ENCODE measurements at regions not wholly inside any gene's neighbourhood (a gene's known extent, or its start where the extent isn't known, plus 50 kb on each side); places are given as distances from the start of the nearest gene placed in this dataset.
"Not testable (repeated sequence)": the region's sequence is repeated elsewhere in the genome, so short reads cannot be mapped to it uniquely, and the experiment has no call there.

DNA sequence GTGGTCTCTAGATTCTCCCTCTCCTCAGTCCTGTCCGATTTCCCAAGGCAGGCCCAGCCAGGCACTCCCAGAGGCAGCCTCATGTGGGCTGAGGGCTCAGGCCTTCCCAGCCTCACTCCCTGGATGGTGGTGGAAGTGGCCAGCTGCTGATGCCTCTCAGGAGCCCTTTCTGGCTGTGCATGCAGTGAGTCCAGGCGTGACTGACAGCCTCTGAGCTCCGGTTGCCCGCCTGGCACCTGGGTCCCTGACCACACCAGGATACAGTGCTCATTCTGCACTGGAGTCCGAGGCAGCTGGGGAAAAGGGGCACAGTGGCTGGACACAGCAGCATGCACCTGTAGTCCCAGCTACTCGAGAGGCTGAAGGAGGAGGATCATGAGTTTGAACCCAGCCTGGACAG is 132.6 kb downstream of the CUL2 start:
- H3K4me2 ChIP-seq (ENCODE audit: low read length) = no peak overlapping the region
- no peak overlapping the region for H3K9ac ChIP-seq (ENCODE audit: low read depth, low read length)
- no peaks in the 10 kb centered on the region for H3K4me1 ChIP-seq (ENCODE audit: control insufficient read depth, insufficient read depth, low read length)
- no peaks in the 10 kb centered on the region for H3K9me3 ChIP-seq (replicated peaks; ENCODE audit: low read length)
- no peak overlapping the region for H3K4me3 ChIP-seq (ENCODE audit: low read length)
- peaks cover 17% of the 10 kb centered on the region for H3K27me3 ChIP-seq (ENCODE audit: control insufficient read depth, insufficient read depth, low read length)
- H3K36me3 ChIP-seq (ENCODE audit: insufficient read depth, low read length) = no peaks in the 10 kb centered on the region

DNA sequence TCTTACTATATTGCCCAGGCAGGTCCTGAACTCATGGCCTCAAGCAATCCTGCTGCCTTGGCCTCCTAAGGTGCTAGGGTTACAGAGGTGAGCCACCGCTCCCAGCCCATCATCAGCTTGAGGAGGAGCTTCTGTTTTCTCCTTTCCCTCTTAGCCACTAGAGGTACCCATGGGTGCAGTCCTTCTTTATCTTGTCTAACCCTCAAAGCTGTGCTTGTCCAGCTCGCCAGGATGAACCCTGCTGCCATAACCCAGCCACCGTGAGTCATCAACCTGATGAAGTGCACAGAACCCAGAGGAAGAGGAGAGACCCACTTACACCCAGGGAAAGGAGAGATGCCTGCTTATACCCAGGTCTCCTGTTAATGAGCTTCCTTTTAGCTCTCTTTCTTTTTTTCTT is 133.4 kb downstream of the CUL2 start:
- no peak overlapping the region for H3K4me2 ChIP-seq (ENCODE audit: low read length)
- H3K4me1 ChIP-seq (ENCODE audit: control insufficient read depth, insufficient read depth, low read length) = no peaks in the 10 kb centered on the region
- H3K4me3 ChIP-seq (ENCODE audit: low read length) = no peak overlapping the region
- H3K36me3 ChIP-seq (ENCODE audit: insufficient read depth, low read length) = no peaks in the 10 kb centered on the region
- H3K9ac ChIP-seq (ENCODE audit: low read depth, low read length) = no peak overlapping the region
- no peaks in the 10 kb centered on the region for H3K9me3 ChIP-seq (replicated peaks; ENCODE audit: low read length)
- H3K27me3 ChIP-seq (ENCODE audit: control insufficient read depth, insufficient read depth, low read length) = peaks cover 17% of the 10 kb centered on the region

- peaks cover 17% of the 10 kb centered on the region for H3K27me3 ChIP-seq (ENCODE audit: control insufficient read depth, insufficient read depth, low read length)
- no peak overlapping the region for H3K9ac ChIP-seq (ENCODE audit: low read depth, low read length)
- no peaks in the 10 kb centered on the region for H3K4me1 ChIP-seq (ENCODE audit: control insufficient read depth, insufficient read depth, low read length)
- H3K4me3 ChIP-seq (ENCODE audit: low read length) = no peak overlapping the region
- no peak overlapping the region for H3K4me2 ChIP-seq (ENCODE audit: low read length)
- H3K36me3 ChIP-seq (ENCODE audit: insufficient read depth, low read length) = no peaks in the 10 kb centered on the region
- H3K9me3 ChIP-seq (replicated peaks; ENCODE audit: low read length) = no peaks in the 10 kb centered on the region
Measured at GRCh38 chr10:34955391-34955790, 134.8 kb downstream of the CUL2 start.

DNA sequence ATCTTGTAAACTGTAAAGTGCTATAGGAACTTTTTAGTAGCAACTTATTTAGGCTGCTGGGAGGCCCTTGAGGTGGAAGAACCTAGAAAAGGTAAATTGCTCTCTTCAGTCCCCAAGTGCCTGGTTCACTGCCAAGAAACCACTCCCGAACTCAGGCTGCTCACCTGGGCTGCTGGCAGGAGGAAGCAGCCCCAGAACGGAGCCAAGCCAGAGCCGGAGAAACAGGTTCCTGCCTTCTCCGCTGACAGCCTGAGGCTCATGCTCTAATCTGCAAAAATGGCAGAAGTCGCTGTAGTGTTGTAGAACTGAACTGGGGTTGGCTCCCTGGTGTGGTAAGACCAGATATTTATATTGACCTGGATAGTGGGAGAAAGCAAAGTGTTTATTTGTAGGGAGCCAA is 136.0 kb downstream of the CUL2 start:
- no peak overlapping the region for H3K9ac ChIP-seq (ENCODE audit: low read depth, low read length)
- H3K4me1 ChIP-seq (ENCODE audit: control insufficient read depth, insufficient read depth, low read length) = no peaks in the 10 kb centered on the region
- no peaks in the 10 kb centered on the region for H3K36me3 ChIP-seq (ENCODE audit: insufficient read depth, low read length)
- H3K4me2 ChIP-seq (ENCODE audit: low read length) = no peak overlapping the region
- H3K27me3 ChIP-seq (ENCODE audit: control insufficient read depth, insufficient read depth, low read length) = peaks cover 18% of the 10 kb centered on the region
- no peak overlapping the region for H3K4me3 ChIP-seq (ENCODE audit: low read length)
- no peaks in the 10 kb centered on the region for H3K9me3 ChIP-seq (replicated peaks; ENCODE audit: low read length)

DNA sequence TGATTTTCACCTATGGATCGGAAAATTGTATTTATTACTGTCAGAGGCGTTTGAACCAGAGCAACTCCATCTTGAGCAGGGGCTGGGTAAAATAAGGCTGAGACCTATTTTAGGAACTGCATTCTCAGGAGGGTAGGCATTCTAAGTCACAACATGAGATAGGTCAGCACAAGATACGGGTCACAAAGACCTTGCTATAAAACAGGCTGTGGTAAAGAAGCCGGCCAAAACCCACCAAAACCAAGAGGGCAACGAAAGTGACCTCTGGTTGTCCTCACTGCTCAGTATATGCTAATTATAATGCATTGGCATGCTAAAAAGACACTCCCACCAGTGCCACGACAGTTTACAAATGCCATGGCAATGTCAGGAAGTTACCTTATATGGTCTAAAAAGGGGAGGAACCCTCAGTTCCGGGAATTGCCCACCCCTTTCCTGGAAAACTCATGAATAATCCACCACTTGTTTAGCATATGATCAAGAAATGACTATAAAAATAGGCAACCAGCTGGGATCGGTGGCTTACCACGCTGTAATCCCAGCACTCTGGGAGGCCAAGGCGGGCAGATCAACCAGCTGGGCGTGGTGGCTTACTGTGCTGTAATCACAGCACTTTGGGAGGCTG is 136.3 kb upstream of the PARD3 start:
- H3K4me1 ChIP-seq (ENCODE audit: control insufficient read depth, insufficient read depth, low read length); H3K36me3 ChIP-seq (ENCODE audit: insufficient read depth, low read length); H3K9ac ChIP-seq (ENCODE audit: low read depth, low read length); H3K9me3 ChIP-seq (replicated peaks; ENCODE audit: low read length); H3K4me2 ChIP-seq (ENCODE audit: low read length); H3K4me3 ChIP-seq (ENCODE audit: low read length): not testable (repeated sequence)
- peaks cover 25% of the 10 kb centered on the region for H3K27me3 ChIP-seq (ENCODE audit: control insufficient read depth, insufficient read depth, low read length)

- not testable (repeated sequence) for H3K9me3 ChIP-seq (replicated peaks; ENCODE audit: low read length); H3K36me3 ChIP-seq (ENCODE audit: insufficient read depth, low read length)
Measured at GRCh38 chr10:34945951-34946522, 130.9 kb upstream of the PARD3 start.

GRCh38 chr10:34941471-34942357 is 126.6 kb upstream of the PARD3 start:
- Histone ChIP-seq H3K27me3 (ENCODE audit: control insufficient read depth, insufficient read depth, low read length) (peaks cover 23% of the 10 kb centered on the region), H3K9ac (ENCODE audit: low read depth, low read length) (no peak overlapping the region), H3K36me3 (ENCODE audit: insufficient read depth, low read length) (no peaks in the 10 kb centered on the region), H3K4me1 (ENCODE audit: control insufficient read depth, insufficient read depth, low read length) (no peaks in the 10 kb centered on the region), H3K9me3 (replicated peaks; ENCODE audit: low read length) (no peaks in the 10 kb centered on the region), H3K4me3 (ENCODE audit: low read length) (no peak overlapping the region), H3K4me2 (ENCODE audit: low read length) (no peak overlapping the region)

More at GRCh38 chr10:34945951-34946522, 130.9 kb upstream of the PARD3 start:
- H3K27me3 ChIP-seq (ENCODE audit: control insufficient read depth, insufficient read depth, low read length) = peaks cover 29% of the 10 kb centered on the region
- not testable (repeated sequence) for H3K9ac ChIP-seq (ENCODE audit: low read depth, low read length); H3K4me2 ChIP-seq (ENCODE audit: low read length); H3K4me1 ChIP-seq (ENCODE audit: control insufficient read depth, insufficient read depth, low read length); H3K4me3 ChIP-seq (ENCODE audit: low read length)

GRCh38 chr10:34940436-34940835 is 125.3 kb upstream of the PARD3 start:
- no peak overlapping the region for H3K4me2 ChIP-seq (ENCODE audit: low read length)
- H3K36me3 ChIP-seq (ENCODE audit: insufficient read depth, low read length) = no peaks in the 10 kb centered on the region
- no peaks in the 10 kb centered on the region for H3K4me1 ChIP-seq (ENCODE audit: control insufficient read depth, insufficient read depth, low read length)
- H3K4me3 ChIP-seq (ENCODE audit: low read length) = no peak overlapping the region
- no peaks in the 10 kb centered on the region for H3K9me3 ChIP-seq (replicated peaks; ENCODE audit: low read length)
- H3K27me3 ChIP-seq (ENCODE audit: control insufficient read depth, insufficient read depth, low read length) = peaks cover 19% of the 10 kb centered on the region
- H3K9ac ChIP-seq (ENCODE audit: low read depth, low read length) = no peak overlapping the region

DNA sequence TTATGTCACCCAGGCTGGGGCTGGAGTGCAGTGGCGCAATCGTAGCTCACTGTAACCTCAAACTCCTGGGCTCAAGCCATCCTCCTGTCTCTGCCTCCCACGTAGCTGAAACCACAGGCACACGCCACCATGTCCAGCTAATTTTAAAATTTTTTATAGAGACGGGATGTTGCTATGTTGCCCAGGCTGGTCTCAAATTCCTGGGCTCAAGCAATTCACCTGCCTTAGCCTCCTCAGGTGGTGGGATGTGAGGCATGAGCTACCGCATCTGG is 123.2 kb upstream of the PARD3 start:
- H3K9me3 ChIP-seq (replicated peaks; ENCODE audit: low read length) = no peaks in the 10 kb centered on the region
- no peaks in the 10 kb centered on the region for H3K4me1 ChIP-seq (ENCODE audit: control insufficient read depth, insufficient read depth, low read length)
- H3K27me3 ChIP-seq (ENCODE audit: control insufficient read depth, insufficient read depth, low read length) = peaks cover 9% of the 10 kb centered on the region
- H3K9ac ChIP-seq (ENCODE audit: low read depth, low read length) = no peak overlapping the region
- H3K4me2 ChIP-seq (ENCODE audit: low read length) = no peak overlapping the region
- no peak overlapping the region for H3K4me3 ChIP-seq (ENCODE audit: low read length)
- no peaks in the 10 kb centered on the region for H3K36me3 ChIP-seq (ENCODE audit: insufficient read depth, low read length)

- H3K9me3 ChIP-seq (replicated peaks; ENCODE audit: low read length); H3K4me3 ChIP-seq (ENCODE audit: low read length); H3K9ac ChIP-seq (ENCODE audit: low read depth, low read length); H3K27me3 ChIP-seq (ENCODE audit: control insufficient read depth, insufficient read depth, low read length); H3K4me1 ChIP-seq (ENCODE audit: control insufficient read depth, insufficient read depth, low read length); H3K4me2 ChIP-seq (ENCODE audit: low read length); H3K36me3 ChIP-seq (ENCODE audit: insufficient read depth, low read length): not testable (repeated sequence)
Measured at GRCh38 chr10:34937643-34938398, 122.7 kb upstream of the PARD3 start.

- H3K4me2 ChIP-seq (ENCODE audit: low read length) = no peak overlapping the region
- no peaks in the 10 kb centered on the region for H3K36me3 ChIP-seq (ENCODE audit: insufficient read depth, low read length)
- peaks cover 16% of the 10 kb centered on the region for H3K27me3 ChIP-seq (ENCODE audit: control insufficient read depth, insufficient read depth, low read length)
- H3K4me3 ChIP-seq (ENCODE audit: low read length) = no peak overlapping the region
- no peaks in the 10 kb centered on the region for H3K4me1 ChIP-seq (ENCODE audit: control insufficient read depth, insufficient read depth, low read length)
- no peak overlapping the region for H3K9ac ChIP-seq (ENCODE audit: low read depth, low read length)
- H3K9me3 ChIP-seq (replicated peaks; ENCODE audit: low read length) = no peaks in the 10 kb centered on the region
Measured at GRCh38 chr10:34936061-34936460, 121.0 kb upstream of the PARD3 start.
